Mononuclear cell (primary cell): ENCODE measurements at regions not wholly inside any gene's neighbourhood (a gene's known extent, or its start where the extent isn't known, plus 50 kb on each side); places are given as distances from the start of the nearest gene placed in this dataset.

ENCODE experiments used
- H3K27me3 ChIP-seq: 2 replicates; pipeline ENCODE4 v1.6.0; 2011; ENCODE audit warnings: low read length, control low read depth; ENCODE audit not compliant: insufficient read depth
- H3K4me1 ChIP-seq: 2 replicates; pipeline ENCODE4 v1.5.1; 2011; ENCODE audit warnings: mild to moderate bottlenecking, low read length, control low read depth; ENCODE audit not compliant: insufficient read depth
- H3K4me3 ChIP-seq: 2 replicates; pipeline ENCODE4 v1.5.1; 2011; ENCODE audit warnings: mild to moderate bottlenecking, low read length, moderate library complexity
- H3K9me3 ChIP-seq: 2 replicates; pipeline ENCODE4 v1.5.1; 2011; ENCODE audit warnings: low read depth, mild to moderate bottlenecking, control low read depth, low read length

GRCh38 chr2:7816944-7817343, 864.9 kb upstream of the ID2 start:
- Histone ChIP-seq H3K4me3 (no peak overlapping the region), H3K27me3 (no peaks in the 10 kb centered on the region), H3K9me3 (no peaks in the 10 kb centered on the region), H3K4me1 (no peaks in the 10 kb centered on the region)

- H3K4me1 ChIP-seq, result no peaks in the 10 kb centered on the region
- no peaks in the 10 kb centered on the region for H3K9me3 ChIP-seq
- H3K4me3 ChIP-seq, result no peak overlapping the region
- no peaks in the 10 kb centered on the region for H3K27me3 ChIP-seq
These were observed 862.5 kb upstream of the ID2 start for GRCh38 chr2:7819316-7819715.

- H3K4me1 ChIP-seq, result no peaks in the 10 kb centered on the region
- H3K9me3 ChIP-seq, result no peaks in the 10 kb centered on the region
- no peak overlapping the region for H3K4me3 ChIP-seq
- H3K27me3 ChIP-seq, result no peaks in the 10 kb centered on the region
These were observed 862.0 kb upstream of the ID2 start for GRCh38 chr2:7819850-7820249.

- Histone ChIP-seq H3K27me3 (no peaks in the 10 kb centered on the region), H3K4me1 (no peaks in the 10 kb centered on the region), H3K4me3 (no peak overlapping the region), H3K9me3 (no peaks in the 10 kb centered on the region)
These were observed 857.6 kb upstream of the ID2 start for GRCh38 chr2:7824211-7824610.

- H3K4me3 ChIP-seq, result no peak overlapping the region
- H3K27me3 ChIP-seq, result no peaks in the 10 kb centered on the region
- H3K9me3 ChIP-seq, result no peaks in the 10 kb centered on the region
- no peaks in the 10 kb centered on the region for H3K4me1 ChIP-seq
These were observed 856.1 kb upstream of the ID2 start for GRCh38 chr2:7825591-7826312.

- Histone ChIP-seq H3K27me3 (no peaks in the 10 kb centered on the region), H3K4me1 (no peaks in the 10 kb centered on the region), H3K4me3 (no peak overlapping the region), H3K9me3 (no peaks in the 10 kb centered on the region)
These were observed 855.2 kb upstream of the ID2 start for GRCh38 chr2:7826656-7827055.

- no peak overlapping the region for H3K4me3 ChIP-seq
- H3K4me1 ChIP-seq, result no peaks in the 10 kb centered on the region
- no peaks in the 10 kb centered on the region for H3K27me3 ChIP-seq
- no peaks in the 10 kb centered on the region for H3K9me3 ChIP-seq
These were observed 852.6 kb upstream of the ID2 start for GRCh38 chr2:7829241-7829640.

GRCh38 chr2:7830616-7831015, 851.2 kb upstream of the ID2 start:
- Histone ChIP-seq H3K4me3 (no peak overlapping the region), H3K27me3 (no peaks in the 10 kb centered on the region), H3K9me3 (no peaks in the 10 kb centered on the region), H3K4me1 (peaks cover 7% of the 10 kb centered on the region)

GRCh38 chr2:7835151-7835550, 846.7 kb upstream of the ID2 start:
- no peaks in the 10 kb centered on the region for H3K27me3 ChIP-seq
- no peak overlapping the region for H3K4me3 ChIP-seq
- H3K9me3 ChIP-seq, result no peaks in the 10 kb centered on the region
- peaks cover 12% of the 10 kb centered on the region for H3K4me1 ChIP-seq

- Histone ChIP-seq H3K4me1 (peaks cover 12% of the 10 kb centered on the region), H3K9me3 (no peaks in the 10 kb centered on the region), H3K27me3 (no peaks in the 10 kb centered on the region), H3K4me3 (no peak overlapping the region)
These were observed 845.9 kb upstream of the ID2 start for GRCh38 chr2:7835693-7836680.

- H3K27me3 ChIP-seq, result no peaks in the 10 kb centered on the region
- H3K4me3 ChIP-seq, result no peak overlapping the region
- no peaks in the 10 kb centered on the region for H3K9me3 ChIP-seq
- peaks cover 20% of the 10 kb centered on the region for H3K4me1 ChIP-seq
These were observed 844.6 kb upstream of the ID2 start for GRCh38 chr2:7837237-7837760.

- no peaks in the 10 kb centered on the region for H3K27me3 ChIP-seq
- H3K4me1 ChIP-seq, result peaks cover 20% of the 10 kb centered on the region
- H3K4me3 ChIP-seq, result no peak overlapping the region
- no peaks in the 10 kb centered on the region for H3K9me3 ChIP-seq
These were observed 843.2 kb upstream of the ID2 start for GRCh38 chr2:7838669-7839068.

- Histone ChIP-seq H3K9me3 (no peaks in the 10 kb centered on the region), H3K4me1 (peaks cover 10% of the 10 kb centered on the region), H3K4me3 (no peak overlapping the region)
These were observed 841.0 kb upstream of the ID2 start for GRCh38 chr2:7840651-7841380.

GRCh38 chr2:7841751-7842150, 840.1 kb upstream of the ID2 start:
- no peaks in the 10 kb centered on the region for H3K27me3 ChIP-seq
- peaks cover 8% of the 10 kb centered on the region for H3K4me1 ChIP-seq
- H3K9me3 ChIP-seq, result no peaks in the 10 kb centered on the region
- H3K4me3 ChIP-seq, result no peak overlapping the region

More at GRCh38 chr2:7840651-7841380, 841.0 kb upstream of the ID2 start:
- no peaks in the 10 kb centered on the region for H3K27me3 ChIP-seq
